BJ (cell line): ENCODE measurements at regions not wholly inside any gene's neighbourhood (a gene's known extent, or its start where the extent isn't known, plus 50 kb on each side); places are given as distances from the start of the nearest gene placed in this dataset.
"Not testable (repeated sequence)": the region's sequence is repeated elsewhere in the genome, so short reads cannot be mapped to it uniquely, and the experiment has no call there.

Experiments
- CTCF ChIA-PET: fragments of 350-600 bp; formaldehyde crosslinking; extraction: SDS; loops from one replicate; lab custom pipeline; 2021; ENCODE audit warnings: antibody characterized with exemption, inconsistent platforms; lab: Yijun Ruan, JAX
- POLR2A ChIA-PET: fragments of 300-600 bp; sonication (Branson Sonifier 250); formaldehyde crosslinking; extraction: SDS; loops from one replicate; lab custom pipeline; 2021; ENCODE audit warnings: antibody characterized with exemption; lab: Charles Lee
- DNase-seq: peaks from one replicate; pipeline ENCODE4 v3.0.0-alpha.2; 2011; ENCODE audit warnings: low read depth
- H3K27me3 ChIP-seq: 2 replicates; pipeline ENCODE4 v1.6.0; 2011; ENCODE audit warnings: low read length; ENCODE audit not compliant: control insufficient read depth, insufficient read depth
- H3K36me3 ChIP-seq: 2 replicates; pipeline ENCODE4 v1.5.1; 2011; ENCODE audit warnings: low read length; ENCODE audit not compliant: control insufficient read depth, insufficient read depth
- H3K4me3 ChIP-seq: 2 replicates; pipeline ENCODE4 v1.5.1; 2011; ENCODE audit warnings: low read depth, mild to moderate bottlenecking, control low read depth, low read length
- CTCF ChIP-seq: IDR thresholded peaks from 2 replicates; pipeline ENCODE4 v1.5.1; 2011; ENCODE audit warnings: low read depth, mild to moderate bottlenecking, control low read depth, inconsistent platforms, low read length, moderate library complexity; ENCODE audit not compliant: insufficient read depth

DNA sequence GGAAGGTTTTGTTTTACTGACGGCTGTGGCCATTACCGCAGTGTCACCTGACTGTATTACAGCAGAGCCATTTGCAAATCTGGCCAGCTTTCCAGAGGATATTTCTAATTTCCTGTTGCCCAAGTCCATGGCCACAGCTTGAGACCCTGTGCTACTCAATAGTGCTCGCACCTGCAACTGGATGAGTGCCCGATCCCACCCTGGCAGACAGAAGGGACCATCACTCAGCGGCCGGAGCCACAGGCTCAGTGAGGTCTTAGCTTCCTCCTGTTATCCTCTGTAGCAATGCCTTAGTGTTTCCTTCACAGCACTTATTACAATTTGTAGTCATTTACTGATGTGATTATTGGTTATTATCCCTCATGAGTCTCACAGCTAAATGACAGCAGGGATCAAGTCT is 184.8 kb downstream of the LRRN1 start:
- no peak for TF ChIP-seq CTCF
- Histone ChIP-seq H3K4me3 (no peak overlapping the region), H3K27me3 (no peaks in the 10 kb centered on the region), H3K36me3 (no peaks in the 10 kb centered on the region)
- DNase-seq: no peak
- POLR2A ChIA-PET: no interaction called here
- CTCF ChIA-PET: no interaction called here

DNA sequence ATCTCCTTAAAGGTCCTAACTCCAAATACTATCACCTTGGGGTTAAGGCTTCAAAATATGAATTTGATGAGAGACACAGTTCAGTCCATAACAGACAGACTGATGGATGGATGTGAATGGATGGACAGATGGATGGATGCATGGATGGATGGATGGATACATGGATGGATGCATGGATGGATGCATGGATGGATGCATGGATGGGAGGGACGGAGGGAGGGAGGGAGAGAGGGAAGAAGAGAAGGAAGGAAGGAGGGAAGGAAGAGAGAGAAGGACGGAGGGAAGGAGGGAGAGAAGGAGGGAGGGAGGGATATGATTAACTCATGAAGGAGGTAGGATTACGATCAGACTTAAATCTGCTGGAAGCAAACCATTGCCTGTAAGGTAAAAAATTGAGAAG is 192.4 kb downstream of the LRRN1 start:
- Histone ChIP-seq H3K36me3 (no peaks in the 10 kb centered on the region), H3K27me3 (no peaks in the 10 kb centered on the region), H3K4me3 (no peak overlapping the region)
- ChIA-PET POLR2A (no interaction called here), CTCF (no interaction called here)
- TF ChIP-seq CTCF: no peak
- no peak for DNase-seq

DNA sequence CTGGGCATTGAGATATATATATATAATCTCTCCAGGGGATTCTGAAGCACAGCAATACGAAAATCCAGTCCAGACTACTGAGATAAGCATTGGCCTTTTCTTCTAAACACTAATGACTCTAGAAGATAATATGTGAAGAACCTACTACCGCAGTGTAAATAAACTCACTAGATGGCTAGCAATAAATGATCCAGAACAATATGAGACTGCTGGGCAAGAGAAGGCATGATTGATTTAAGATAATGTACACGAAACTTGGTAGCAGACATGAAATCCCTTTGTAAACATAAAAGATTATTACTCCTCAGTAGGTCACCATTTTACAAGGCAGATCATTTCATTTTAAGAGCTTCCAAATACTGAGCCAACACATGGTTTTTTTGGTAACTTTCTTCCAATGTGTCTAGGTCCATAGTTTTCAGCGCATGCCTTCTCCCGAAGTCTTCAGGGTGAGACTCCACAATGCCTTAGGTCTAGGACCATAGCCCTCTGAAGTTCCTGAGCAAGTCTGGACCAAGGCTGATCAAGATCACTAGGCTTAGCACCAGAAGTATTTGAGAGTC is 193.2 kb downstream of the LRRN1 start:
- H3K36me3 ChIP-seq: no peaks in the 10 kb centered on the region
- CTCF ChIA-PET: no interaction called here
- no peaks in the 10 kb centered on the region for H3K27me3 ChIP-seq
- no peak for TF ChIP-seq CTCF
- no peak overlapping the region for H3K4me3 ChIP-seq
- DNase-seq: no peak
- POLR2A ChIA-PET: no interaction called here

DNA sequence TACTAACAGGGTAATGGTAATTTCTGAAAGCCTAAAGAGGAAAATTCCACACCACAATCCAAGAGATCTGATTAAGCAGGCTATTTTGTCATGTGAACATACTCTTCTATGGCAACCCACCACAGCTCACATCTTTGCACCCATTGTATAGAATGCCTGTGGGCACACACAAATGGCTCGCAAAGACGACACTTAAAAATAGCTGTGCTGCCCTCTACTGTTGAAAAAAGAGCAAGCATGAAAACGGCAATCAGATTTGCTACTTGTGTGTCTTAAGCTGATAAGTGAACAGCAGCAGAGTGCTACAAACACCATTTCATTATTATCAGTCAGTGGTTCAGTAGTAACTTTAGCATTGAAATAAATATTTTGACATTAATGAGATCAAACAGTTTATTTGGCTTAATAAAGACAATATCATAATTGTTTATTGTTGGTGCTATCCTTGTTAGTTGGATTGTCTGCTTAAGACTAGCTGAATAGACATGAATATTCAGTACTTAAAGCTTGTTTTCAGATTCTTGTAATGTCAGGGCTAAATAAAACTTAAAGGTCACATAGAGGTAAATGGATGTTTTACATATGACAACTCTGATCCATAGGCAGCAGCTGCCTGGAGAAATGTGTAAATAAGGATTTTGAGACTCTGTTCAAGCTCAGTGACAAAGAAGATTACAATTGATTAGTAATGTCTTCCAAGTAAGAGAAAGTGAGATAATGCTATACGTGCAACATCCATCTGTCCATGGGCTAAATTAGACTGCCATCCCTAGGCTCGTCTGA is 199.1 kb downstream of the LRRN1 start:
- H3K4me3 ChIP-seq: no peak overlapping the region
- POLR2A ChIA-PET: no interaction called here
- CTCF ChIA-PET: interaction anchor here (1.0 kb wide), 1 partner anchor 798 kb away, joined by 4 read pairs; no protein-coding TSS in a partner anchor
- TF ChIP-seq CTCF: 0 out of 2 replicates have a peak, but pooled peaks have one; percentile 8
- no peaks in the 10 kb centered on the region for H3K36me3 ChIP-seq
- DNase-seq: no peak
- no peaks in the 10 kb centered on the region for H3K27me3 ChIP-seq

DNA sequence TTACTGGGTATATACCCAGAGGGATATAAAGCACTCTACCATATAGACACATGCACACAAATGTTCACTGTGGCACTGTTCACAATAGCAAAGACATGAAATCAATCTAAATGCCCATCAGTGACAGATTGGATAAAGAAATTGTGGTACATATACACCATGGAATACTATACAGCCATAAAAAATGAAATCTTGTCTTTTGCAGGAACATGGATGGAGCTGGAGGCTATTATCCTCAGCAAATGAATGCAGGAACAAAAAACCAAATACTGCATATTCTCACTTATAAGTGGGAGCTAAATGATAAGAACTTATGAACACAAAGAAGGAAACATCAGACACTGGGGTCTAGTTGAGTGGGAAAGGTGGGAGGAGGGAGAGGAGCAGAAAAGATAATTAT is 200.1 kb downstream of the LRRN1 start:
- H3K36me3 ChIP-seq, CTCF ChIA-PET, H3K27me3 ChIP-seq, DNase-seq, H3K4me3 ChIP-seq, POLR2A ChIA-PET: not testable (repeated sequence)
